GM18858 (cell line): ENCODE measurements at regions not wholly inside any gene's neighbourhood (a gene's known extent, or its start where the extent isn't known, plus 50 kb on each side); places are given as distances from the start of the nearest gene placed in this dataset.
"Not testable (repeated sequence)": the region's sequence is repeated elsewhere in the genome, so short reads cannot be mapped to it uniquely, and the experiment has no call there.

Source experiments
- ATAC-seq: cut with Tn5 transposase; IDR thresholded peaks from one replicate; pipeline ENCODE4 v1.9.1; 2021; ENCODE audit not compliant: unreplicated experiment

DNA sequence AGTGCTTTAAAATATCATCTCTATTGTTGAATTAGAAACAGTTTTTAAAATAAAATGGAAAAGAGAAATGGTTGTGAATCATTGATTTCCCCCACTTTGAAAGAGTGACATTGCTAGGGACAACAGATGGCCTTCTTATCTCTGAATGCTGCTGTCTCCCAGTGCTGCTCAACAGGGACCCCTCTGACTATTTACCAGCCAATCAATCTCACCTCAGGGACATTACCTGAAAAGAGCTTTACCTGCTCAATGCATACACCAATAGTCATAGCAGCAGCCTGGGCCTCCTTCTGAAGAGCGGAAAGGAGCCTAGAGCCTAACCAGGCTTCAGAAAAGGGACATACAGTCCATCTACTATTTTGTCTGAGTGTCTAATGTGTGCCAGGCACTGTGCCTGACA lies 162.8 kb downstream of the CGGBP1 start:
- ATAC-seq: no peak

DNA sequence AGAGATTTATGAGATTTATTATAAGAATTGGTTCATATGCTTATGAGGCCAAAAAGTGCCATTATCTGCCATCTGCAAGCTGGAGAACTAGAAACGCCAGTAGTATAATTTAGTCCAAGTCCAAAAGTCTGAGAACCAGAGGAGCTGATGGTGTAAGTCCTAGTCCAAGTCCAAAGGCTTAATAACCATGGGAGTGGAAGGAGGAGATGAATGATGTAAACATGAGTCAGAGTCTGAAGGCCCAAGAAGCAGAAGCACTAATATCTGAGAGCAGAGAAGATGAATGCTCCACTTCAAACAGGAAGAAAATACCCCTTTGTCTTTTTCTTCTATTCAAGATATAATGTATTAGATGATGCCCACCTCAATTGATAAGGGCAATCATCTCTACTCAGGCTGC lies 185.7 kb downstream of the CGGBP1 start:
- no peak for ATAC-seq

DNA sequence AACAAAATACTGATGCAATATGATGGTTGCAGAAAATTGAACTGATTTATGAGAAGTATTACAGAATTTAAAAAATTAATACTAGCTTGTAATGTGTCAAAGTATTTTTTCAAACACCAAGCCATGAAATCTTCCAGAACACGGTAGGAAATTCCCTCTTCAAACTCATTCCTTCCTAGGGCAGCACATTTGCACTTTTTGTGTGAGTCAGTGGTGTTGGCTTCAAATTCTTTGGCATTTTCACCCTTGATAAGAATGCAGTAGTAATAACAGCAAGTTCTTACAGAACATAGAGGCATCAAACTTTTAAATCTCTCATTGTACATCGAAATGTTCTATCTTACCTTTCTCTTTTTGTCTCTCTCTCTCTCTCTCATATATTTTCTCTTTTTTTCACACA lies 191.8 kb downstream of the CGGBP1 start:
- no peak for ATAC-seq

- no peak for ATAC-seq
Observed at GRCh38 chr3:87856126-87856525, 202.7 kb downstream of the CGGBP1 start.

GRCh38 chr3:87855616-87856015 lies 203.2 kb downstream of the CGGBP1 start:
- no peak for ATAC-seq

DNA sequence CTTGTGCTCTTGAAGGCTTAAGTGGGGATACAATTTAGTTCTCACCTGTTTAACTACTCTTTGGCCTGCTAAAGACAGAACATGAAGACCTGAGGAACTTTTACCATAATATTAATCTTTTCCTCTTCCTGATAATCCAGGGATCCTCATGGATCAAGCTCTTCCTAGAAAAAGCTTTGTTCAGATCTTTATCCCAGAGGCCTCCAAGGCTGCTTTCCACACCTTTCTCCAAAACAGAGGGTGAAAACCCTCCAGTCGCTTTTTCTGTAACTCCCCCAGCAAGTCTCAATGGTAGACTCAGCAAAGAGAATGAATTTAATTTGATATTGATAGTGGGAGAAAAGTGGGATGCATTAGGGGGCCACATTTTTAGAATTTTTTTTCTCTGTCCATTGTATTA lies 203.6 kb downstream of the CGGBP1 start:
- ATAC-seq: no peak

GRCh38 chr3:87848003-87848402 lies 210.8 kb downstream of the CGGBP1 start:
- ATAC-seq: no peak

- ATAC-seq: no peak
Observed at GRCh38 chr3:87837076-87837475, 221.7 kb downstream of the CGGBP1 start.

DNA sequence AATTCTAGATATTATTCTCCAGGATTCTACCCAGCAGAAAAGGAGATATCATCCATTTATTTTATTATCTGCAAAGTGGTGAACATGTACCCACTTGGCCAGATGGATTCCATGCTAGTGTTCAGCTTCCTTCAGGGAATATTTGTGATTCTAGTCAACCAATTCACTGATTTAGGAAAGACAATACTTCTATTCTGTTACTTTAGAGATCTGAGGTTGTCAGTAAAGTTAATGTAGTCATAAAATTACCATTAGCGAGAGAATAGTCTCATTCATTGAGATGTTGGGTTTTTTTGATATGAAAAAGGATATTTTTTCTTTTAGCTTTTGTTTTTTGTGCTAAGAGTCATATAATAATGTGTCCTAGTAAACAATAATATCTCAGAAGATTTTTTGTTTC lies 222.8 kb downstream of the CGGBP1 start:
- ATAC-seq: no peak

DNA sequence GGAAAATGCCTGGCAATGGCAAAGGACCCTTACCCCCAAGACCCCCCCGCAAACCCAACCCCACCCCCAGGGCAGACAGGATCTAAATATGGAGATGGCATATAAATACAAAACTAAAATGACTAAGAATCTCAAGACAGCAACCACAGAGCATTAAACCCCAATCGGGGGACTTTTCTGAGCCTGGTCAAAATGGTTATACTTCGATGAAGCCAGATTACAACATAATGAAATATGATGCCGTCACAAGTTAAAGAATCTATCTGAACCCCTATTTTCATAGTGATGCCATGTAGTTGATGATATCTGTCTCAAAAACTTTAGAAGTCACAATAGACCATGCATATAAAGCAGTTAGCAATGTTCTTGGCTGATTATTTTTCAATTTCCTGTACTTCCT lies 223.6 kb downstream of the CGGBP1 start:
- ATAC-seq: no peak

DNA sequence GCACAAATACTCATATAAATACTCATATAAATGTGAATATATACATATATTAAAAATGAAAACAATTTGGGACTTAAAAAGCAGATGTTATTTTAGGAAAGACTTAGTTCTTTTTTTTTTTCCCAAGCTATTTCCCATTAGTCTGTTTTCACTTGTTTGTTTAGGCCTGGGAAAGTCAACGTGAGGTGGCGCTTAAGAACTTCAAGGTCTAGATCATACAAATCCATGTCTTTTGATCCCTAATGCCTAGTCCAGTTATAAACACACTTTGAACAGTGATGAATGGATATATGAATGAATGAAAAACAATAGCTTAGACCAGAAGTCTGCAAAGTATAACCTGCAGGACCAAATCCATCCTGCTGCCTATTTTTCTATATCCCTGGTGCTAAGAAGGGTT lies 224.5 kb downstream of the CGGBP1 start:
- no peak for ATAC-seq

DNA sequence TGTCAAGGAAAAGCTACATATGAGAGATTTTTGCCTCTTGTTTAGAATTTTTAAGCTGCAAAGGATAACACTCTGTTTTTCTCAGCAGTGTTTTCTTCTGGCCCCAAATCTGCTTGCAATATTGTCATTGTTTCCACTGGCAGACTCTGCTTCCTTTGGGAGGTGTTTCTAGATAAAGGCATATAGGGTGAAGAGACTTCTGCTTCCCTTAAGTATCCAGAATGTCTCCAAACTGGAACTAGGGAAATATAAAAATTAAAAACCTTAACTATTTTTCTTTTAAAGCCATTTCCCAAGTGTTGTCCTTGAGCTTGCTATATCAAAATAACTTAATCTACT lies 225.8 kb downstream of the CGGBP1 start:
- ATAC-seq: no peak

GRCh38 chr3:87828046-87828445 lies 230.8 kb downstream of the CGGBP1 start:
- ATAC-seq: no peak

GRCh38 chr3:87822563-87822962 lies 236.2 kb downstream of the CGGBP1 start:
- no peak for ATAC-seq

DNA sequence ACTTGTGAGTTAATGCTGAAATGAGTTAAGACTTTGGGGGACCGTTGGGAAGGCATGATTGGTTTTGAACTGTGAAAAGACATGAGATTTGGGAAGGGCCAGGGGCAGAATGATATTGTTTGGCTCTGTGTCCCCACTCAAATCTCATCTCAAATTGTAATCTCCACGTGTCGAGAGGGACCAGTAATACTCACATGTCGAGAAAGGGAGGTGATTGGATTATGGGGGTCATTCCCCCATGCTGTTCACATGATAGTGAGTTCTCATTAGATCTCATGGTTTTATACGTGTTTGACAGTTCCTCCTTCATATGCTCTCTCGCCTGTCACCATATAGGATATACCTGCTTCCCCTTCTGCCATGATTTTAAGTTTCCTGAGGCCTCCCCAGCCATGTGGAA lies 245.3 kb downstream of the CGGBP1 start:
- ATAC-seq: not testable (repeated sequence)

DNA sequence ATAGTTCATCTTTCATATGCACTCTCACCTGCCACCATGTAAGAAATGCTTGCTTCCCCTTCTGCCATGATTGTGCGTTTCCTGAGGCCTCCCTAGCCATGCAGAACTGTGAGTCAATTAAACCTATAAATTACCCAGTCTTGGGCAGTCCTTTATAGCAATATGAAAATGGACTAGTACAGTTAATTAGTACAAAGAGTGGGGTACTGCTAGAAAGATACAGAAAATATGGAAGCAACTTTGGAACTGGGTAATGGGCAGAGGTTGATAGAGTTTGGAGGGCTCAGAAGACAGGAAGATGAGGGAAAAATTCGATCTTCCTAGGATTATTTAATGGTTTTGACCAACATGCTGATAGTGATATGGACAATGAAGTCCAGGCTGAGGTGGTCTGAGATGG lies 246.9 kb downstream of the CGGBP1 start:
- ATAC-seq: no peak

DNA sequence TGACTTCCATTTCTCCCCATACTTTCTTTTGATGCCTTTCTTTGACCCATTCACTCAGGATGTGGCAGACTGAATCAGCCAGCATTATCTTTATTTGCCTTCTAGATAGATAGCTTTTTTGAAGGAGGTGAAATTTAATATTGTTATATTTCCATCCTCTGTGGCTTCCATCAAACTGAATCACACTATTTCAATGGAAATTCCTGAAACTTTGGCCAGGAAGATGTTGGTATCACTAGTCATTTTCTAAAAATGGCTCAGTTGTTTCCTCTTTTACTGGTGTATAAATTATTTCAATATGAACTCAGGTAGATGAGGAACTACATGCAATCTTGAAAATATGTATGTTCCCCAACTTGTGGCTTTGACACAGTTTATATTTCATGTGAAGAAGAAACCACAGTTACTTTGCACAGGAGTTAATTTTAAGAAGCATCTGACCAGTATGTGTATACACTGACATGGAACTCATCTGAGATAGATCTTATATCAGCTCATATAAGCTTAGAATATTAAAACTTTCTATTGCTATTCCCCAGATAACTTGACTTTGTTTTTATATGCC lies 248.3 kb downstream of the CGGBP1 start:
- no peak for ATAC-seq

DNA sequence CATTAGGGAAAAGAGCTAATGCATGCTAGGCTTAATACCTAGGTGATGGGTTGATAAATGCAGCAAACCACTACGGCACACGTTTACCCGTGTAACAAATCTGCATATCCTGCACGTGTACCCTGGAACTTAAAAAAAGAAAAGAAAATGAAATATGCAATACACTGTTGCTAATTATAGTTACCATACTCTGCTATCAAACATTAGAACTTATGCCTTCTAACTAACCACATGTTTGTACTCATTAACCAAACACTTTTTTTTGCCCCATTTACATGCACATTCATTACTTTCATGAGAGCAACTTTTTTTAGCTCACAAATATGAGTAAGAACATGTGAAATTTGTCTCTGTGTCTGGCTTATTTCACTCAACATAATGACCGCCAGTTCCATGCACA lies 253.1 kb downstream of the CGGBP1 start:
- ATAC-seq: peak; percentile 95

DNA sequence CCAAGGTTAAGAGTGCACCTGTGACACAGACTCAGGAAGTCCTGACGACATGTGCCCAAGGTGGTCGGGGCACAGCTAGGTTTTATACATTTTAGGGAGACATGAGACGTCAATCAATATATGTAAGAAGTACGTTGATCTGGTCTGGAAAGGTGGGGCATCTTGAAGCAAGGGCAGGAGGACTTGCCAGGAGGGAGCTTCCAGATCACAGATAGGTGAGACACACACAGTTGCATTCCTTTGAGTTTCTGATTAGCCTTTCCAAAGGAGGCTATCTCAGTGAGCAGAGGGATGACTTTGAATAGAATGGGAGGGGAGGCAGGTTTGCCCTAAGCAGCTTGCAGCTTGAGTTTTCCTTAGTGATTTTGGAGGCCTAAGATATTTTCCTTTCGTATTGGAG lies 257.4 kb downstream of the CGGBP1 start:
- no peak for ATAC-seq

DNA sequence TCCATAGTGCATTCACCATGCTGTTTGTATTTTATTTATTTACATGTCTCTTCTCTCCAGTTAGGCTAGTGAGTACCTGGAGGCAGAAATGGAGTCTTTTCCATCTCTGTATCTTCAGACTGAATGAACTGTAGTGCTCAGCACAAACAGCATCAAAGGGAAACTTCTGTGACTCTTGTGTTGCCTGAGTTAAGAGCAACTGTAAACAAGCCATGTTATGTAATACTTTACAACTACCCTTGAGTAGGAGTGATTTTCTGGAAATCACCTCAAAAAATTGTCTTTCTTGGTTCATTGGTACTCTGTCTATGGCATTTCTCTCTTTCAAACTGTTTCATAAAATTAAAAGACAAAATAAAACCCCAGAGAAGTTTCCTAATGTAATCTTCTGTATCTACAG lies 258.3 kb downstream of the CGGBP1 start:
- no peak for ATAC-seq

- no peak for ATAC-seq
Observed at GRCh38 chr3:87798567-87798947, 260.2 kb downstream of the CGGBP1 start.

DNA sequence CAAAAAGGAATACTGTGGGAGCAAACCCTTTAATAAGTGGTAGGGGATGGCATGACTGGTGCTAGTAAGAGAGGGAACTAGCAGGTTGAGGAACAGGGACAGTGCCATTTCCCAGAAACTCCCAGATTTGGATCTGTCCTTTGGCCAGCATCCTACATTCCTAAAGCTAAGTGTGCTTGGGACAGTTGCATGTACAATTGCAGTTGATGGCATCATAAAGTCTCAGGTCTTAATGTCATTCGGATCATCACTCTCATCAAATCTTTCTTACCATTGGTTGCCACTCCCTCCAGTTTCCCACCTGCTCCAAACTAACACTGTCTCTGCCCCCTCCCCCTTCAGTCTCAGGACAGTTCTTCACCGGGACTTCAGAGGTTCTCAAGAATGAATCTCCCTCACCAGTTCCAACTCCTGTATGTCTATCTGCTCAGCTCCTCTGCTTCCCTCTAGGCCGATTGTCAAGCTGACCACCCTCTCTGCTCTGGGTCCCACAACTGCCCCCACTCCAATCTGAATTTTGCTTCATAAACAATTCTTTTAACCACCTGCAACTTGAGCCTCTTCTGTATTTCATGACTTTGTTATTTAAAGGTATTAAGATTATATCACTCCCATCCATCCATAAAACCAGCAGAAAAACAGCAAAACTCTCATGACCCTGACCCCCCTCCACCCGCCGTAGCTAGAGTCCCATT lies 260.8 kb downstream of the CGGBP1 start:
- no peak for ATAC-seq

DNA sequence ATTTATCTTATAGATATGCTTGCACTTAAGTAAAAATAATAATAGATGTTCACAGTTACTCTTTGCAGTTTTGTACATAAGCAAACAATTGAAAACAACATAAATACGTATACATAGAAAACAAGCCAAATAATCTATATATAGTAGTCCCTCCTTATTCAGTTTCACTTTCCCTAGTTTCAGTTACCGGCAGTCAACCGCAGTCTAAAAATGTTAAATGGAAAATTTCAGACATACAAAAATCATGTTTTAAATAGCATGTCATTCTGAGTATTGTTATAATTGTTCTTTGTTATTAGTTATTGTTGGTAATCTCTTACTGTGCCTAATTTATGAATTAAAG lies 262.0 kb downstream of the CGGBP1 start:
- ATAC-seq: no peak
